NB4 (cell line): ENCODE measurements at regions not wholly inside any gene's neighbourhood (a gene's known extent, or its start where the extent isn't known, plus 50 kb on each side); places are given as distances from the start of the nearest gene placed in this dataset.
"Not testable (repeated sequence)": the region's sequence is repeated elsewhere in the genome, so short reads cannot be mapped to it uniquely, and the experiment has no call there.

Source experiments
- DNase-seq: peaks from one replicate; pipeline ENCODE4 v3.0.0; 2010; ENCODE audit warnings: low read depth
- H3K4me3 ChIP-seq: one replicate; pipeline ENCODE4 v1.5.1; 2011; ENCODE audit warnings: mild to moderate bottlenecking, low read depth, low read length, moderate library complexity
- MAX ChIP-seq: IDR thresholded peaks from 2 replicates; pipeline ENCODE4 v1.6.1; 2011; ENCODE audit warnings: low read depth, low read length
- MYC ChIP-seq: IDR thresholded peaks from 2 replicates; pipeline ENCODE4 v1.6.1; 2011; ENCODE audit warnings: low read depth, low read length
- POLR2A ChIP-seq: IDR thresholded peaks from 2 replicates; pipeline ENCODE4 v1.6.1; 2011; ENCODE audit warnings: mild to moderate bottlenecking; ENCODE audit not compliant: insufficient read length; ENCODE audit errors: extremely low read depth
- TF ChIP-seq, protein P1 (sequence below): IDR thresholded peaks from one replicate; pipeline ENCODE4 v1.5.1; 2012; ENCODE audit warnings: low read depth, low read length

GRCh38 chr9:30937106-30937505 is 1447.3 kb upstream of the ACO1 start:
- no peak for DNase-seq
- no peak overlapping the region for H3K4me3 ChIP-seq
- TF ChIP-seq MAX (no peak), MYC (no peak), POLR2A (no peak)
- TF ChIP-seq, protein P1, sequence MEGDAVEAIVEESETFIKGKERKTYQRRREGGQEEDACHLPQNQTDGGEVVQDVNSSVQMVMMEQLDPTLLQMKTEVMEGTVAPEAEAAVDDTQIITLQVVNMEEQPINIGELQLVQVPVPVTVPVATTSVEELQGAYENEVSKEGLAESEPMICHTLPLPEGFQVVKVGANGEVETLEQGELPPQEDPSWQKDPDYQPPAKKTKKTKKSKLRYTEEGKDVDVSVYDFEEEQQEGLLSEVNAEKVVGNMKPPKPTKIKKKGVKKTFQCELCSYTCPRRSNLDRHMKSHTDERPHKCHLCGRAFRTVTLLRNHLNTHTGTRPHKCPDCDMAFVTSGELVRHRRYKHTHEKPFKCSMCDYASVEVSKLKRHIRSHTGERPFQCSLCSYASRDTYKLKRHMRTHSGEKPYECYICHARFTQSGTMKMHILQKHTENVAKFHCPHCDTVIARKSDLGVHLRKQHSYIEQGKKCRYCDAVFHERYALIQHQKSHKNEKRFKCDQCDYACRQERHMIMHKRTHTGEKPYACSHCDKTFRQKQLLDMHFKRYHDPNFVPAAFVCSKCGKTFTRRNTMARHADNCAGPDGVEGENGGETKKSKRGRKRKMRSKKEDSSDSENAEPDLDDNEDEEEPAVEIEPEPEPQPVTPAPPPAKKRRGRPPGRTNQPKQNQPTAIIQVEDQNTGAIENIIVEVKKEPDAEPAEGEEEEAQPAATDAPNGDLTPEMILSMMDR, result no peak

- not testable (repeated sequence) for DNase-seq, H3K4me3 ChIP-seq
Measured at GRCh38 chr9:30942852-30943251, 1441.6 kb upstream of the ACO1 start.

GRCh38 chr9:30943446-30944224 is 1440.8 kb upstream of the ACO1 start:
- H3K4me3 ChIP-seq, result no peak overlapping the region
- no peak for DNase-seq
- TF ChIP-seq MYC (no peak), POLR2A (no peak), MAX (no peak)
- TF ChIP-seq, protein P1, result no peak

DNA sequence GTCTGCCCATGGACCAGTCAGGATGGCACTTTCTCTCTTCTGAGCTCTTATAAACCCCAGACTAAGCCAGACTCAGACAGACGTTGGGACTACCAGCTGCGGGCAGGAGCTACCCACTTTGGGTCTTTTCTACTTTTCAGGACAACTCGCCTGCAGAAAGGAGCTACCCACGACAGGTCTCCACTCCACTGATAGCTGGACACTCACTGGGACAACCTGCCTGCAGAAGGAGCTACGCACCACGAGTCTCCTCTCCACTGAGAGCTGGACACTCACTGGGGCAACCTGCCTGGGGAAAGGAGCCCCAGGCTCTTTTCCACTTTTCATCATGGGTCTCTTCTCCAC is 1440.2 kb upstream of the ACO1 start:
- H3K4me3 ChIP-seq, result no peak overlapping the region
- TF ChIP-seq MYC (no peak), MAX (no peak), POLR2A (no peak)
- TF ChIP-seq, protein P1, result no peak
- DNase-seq, result no peak

DNA sequence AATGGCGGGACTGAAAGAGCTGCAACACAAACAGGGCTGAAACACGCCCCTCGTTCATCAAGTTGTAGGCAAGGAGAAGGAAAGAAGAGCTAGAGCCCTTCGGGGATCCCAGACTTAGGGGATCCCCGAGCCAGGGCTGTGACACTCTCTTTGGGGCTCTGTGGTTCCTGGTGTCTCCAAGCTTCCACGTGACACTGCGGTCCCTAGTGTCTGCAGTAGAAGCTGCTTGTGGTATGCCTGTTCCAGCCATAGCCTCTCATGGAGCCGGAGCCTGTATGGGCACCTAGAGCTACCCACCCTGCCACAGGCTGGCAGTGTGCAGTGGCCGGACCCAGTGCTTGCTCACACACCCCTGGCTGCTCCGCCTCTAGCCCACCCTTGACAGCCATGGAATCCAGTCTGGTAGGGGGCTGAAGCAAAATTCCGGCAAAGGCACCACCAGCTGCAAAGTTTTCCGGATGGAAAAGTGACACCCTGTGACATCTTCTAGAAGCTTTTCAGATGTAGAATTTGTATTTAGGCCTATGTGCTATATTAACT is 1439.6 kb upstream of the ACO1 start:
- H3K4me3 ChIP-seq, result no peak overlapping the region
- DNase-seq, result no peak
- TF ChIP-seq POLR2A (no peak), MAX (no peak), MYC (no peak)
- TF ChIP-seq, protein P1, result no peak

DNA sequence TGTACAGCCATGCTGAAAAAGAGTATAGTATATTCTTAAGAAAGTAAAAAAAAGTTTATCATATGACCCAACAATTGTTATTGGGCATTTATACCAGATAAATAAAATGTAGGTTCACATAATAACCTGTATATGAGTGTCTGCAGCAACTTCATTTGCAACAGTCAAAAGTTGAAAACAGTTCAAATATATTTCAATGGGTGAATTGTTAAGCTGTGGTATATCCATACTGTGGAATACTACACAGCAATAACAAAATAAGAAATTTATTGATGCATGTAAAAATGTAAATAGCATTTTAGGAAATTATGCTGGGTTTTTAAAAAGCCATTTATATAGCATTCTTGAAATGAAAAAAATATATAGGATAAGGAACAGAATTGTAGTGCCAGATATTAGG is 1420.1 kb upstream of the ACO1 start:
- no peak for DNase-seq
- no peak overlapping the region for H3K4me3 ChIP-seq
- TF ChIP-seq, protein P1, result no peak
- TF ChIP-seq MAX (no peak), POLR2A (no peak), MYC (no peak)
